AG09319 (cell line): ENCODE measurements at regions not wholly inside any gene's neighbourhood (a gene's known extent, or its start where the extent isn't known, plus 50 kb on each side); places are given as distances from the start of the nearest gene placed in this dataset.

Source experiments
- DNase-seq: peaks from one replicate; pipeline ENCODE4 v3.0.0-alpha.2; 2010; ENCODE audit warnings: low read depth; ENCODE audit errors: extremely low read depth
- CTCF ChIP-seq: IDR thresholded peaks from 2 replicates; pipeline ENCODE4 v1.5.1; 2011; ENCODE audit warnings: low read depth, mild to moderate bottlenecking, inconsistent platforms, low read length, moderate library complexity

GRCh38 chr1:214837376-214837775 lies 234.4 kb downstream of the CENPF start:
- no peak for TF ChIP-seq CTCF

GRCh38 chr1:214838351-214838750 lies 235.4 kb downstream of the CENPF start:
- DNase-seq, result no peak
- no peak for TF ChIP-seq CTCF

More at GRCh38 chr1:214837376-214837775, 234.4 kb downstream of the CENPF start:
- DNase-seq, result no peak

- no peak for TF ChIP-seq CTCF
- DNase-seq, result no peak
Measured at GRCh38 chr1:214840356-214840755, 237.4 kb downstream of the CENPF start.

- no peak for TF ChIP-seq CTCF
- DNase-seq, result no peak
Measured at GRCh38 chr1:214842856-214843255, 239.7 kb upstream of the KCNK2 start.

GRCh38 chr1:214843281-214843680 lies 239.3 kb upstream of the KCNK2 start:
- DNase-seq, result no peak
- TF ChIP-seq CTCF, result no peak

GRCh38 chr1:214844319-214844718 lies 238.2 kb upstream of the KCNK2 start:
- DNase-seq, result no peak
- TF ChIP-seq CTCF, result no peak

- no peak for DNase-seq
- TF ChIP-seq CTCF, result no peak
Measured at GRCh38 chr1:214846276-214846675, 236.3 kb upstream of the KCNK2 start.
